ENCODE measurements at regions not wholly inside any gene's neighbourhood (a gene's known extent, or its start where the extent isn't known, plus 50 kb on each side); places are given as distances from the start of the nearest gene placed in this dataset.

GRCh38 chr10:62640411-62640810 lies 164.1 kb upstream of the ADO start:
- TF ChIP-seq EZH2 (IDR thresholded peaks at IDR 0.05) (no peak), POLR2AphosphoS5 (IDR thresholded peaks at IDR 0.05; ENCODE audit: borderline replicate concordance, low read depth, low read length) (peak; percentile 45; the same call in 1 of the 2 replicates), FOXP2 (optimal IDR thresholded peaks at IDR 0.05; ENCODE audit: control extremely low read depth, extremely low read length, insufficient read depth) (peak; percentile 52)
